Stimulated activated CD4-positive, alpha-beta T cell treated with anti-CD3 and anti-CD28 coated beads, Interleukin-2, amount 100 ng/mL, for 24 hours (primary cell): ENCODE measurements at regions not wholly inside any gene's neighbourhood (a gene's known extent, or its start where the extent isn't known, plus 50 kb on each side); places are given as distances from the start of the nearest gene placed in this dataset.

Experiments used
- DNase-seq, 2 donors: peaks; one replicate each; pipeline ENCODE4 v3.0.0-alpha.2; 2020

- DNase-seq: no peak
Measured at GRCh38 chr3:174675406-174675805, 183.7 kb upstream of the NAALADL2 start.

- DNase-seq: no peak
Measured at GRCh38 chr3:174681784-174682183, 177.3 kb upstream of the NAALADL2 start.

GRCh38 chr3:174685796-174686195, 173.3 kb upstream of the NAALADL2 start:
- no peak for DNase-seq

- no peak for DNase-seq
Measured at GRCh38 chr3:174697310-174697709, 161.8 kb upstream of the NAALADL2 start.

GRCh38 chr3:174700736-174701135, 158.4 kb upstream of the NAALADL2 start:
- DNase-seq: no peak

- no peak for DNase-seq
Measured at GRCh38 chr3:174710612-174711011, 148.5 kb upstream of the NAALADL2 start.

- DNase-seq: no peak
Measured at GRCh38 chr3:174715386-174715785, 143.7 kb upstream of the NAALADL2 start.

GRCh38 chr3:174716956-174717505, 142.1 kb upstream of the NAALADL2 start:
- DNase-seq: no peak

- no peak for DNase-seq
Measured at GRCh38 chr3:174720717-174721116, 138.4 kb upstream of the NAALADL2 start.

GRCh38 chr3:174725303-174725702, 133.8 kb upstream of the NAALADL2 start:
- DNase-seq: no peak

- DNase-seq: no peak
Measured at GRCh38 chr3:174737966-174738365, 121.2 kb upstream of the NAALADL2 start.

GRCh38 chr3:174749143-174749542, 110.0 kb upstream of the NAALADL2 start:
- no peak for DNase-seq

GRCh38 chr3:174755833-174756829, 103.0 kb upstream of the NAALADL2 start:
- DNase-seq: no peak

GRCh38 chr3:174758943-174759342, 100.2 kb upstream of the NAALADL2 start:
- DNase-seq: no peak

GRCh38 chr3:174767406-174767805, 91.7 kb upstream of the NAALADL2 start:
- DNase-seq: no peak

GRCh38 chr3:174767853-174768382, 91.2 kb upstream of the NAALADL2 start:
- DNase-seq: no peak

GRCh38 chr3:174769171-174769570, 90.0 kb upstream of the NAALADL2 start:
- DNase-seq: no peak

GRCh38 chr3:174775603-174776002, 83.5 kb upstream of the NAALADL2 start:
- no peak for DNase-seq

- DNase-seq: no peak
Measured at GRCh38 chr3:174776123-174776522, 83.0 kb upstream of the NAALADL2 start.

GRCh38 chr3:174776636-174777035, 82.5 kb upstream of the NAALADL2 start:
- no peak for DNase-seq

GRCh38 chr3:174777813-174778212, 81.3 kb upstream of the NAALADL2 start:
- no peak for DNase-seq

- no peak for DNase-seq
Measured at GRCh38 chr3:174783502-174783901, 75.6 kb upstream of the NAALADL2 start.

GRCh38 chr3:174784206-174784934, 74.8 kb upstream of the NAALADL2 start:
- DNase-seq: no peak
